ENCODE measurements at regions not wholly inside any gene's neighbourhood (a gene's known extent, or its start where the extent isn't known, plus 50 kb on each side); places are given as distances from the start of the nearest gene placed in this dataset.
"Not testable (repeated sequence)": the region's sequence is repeated elsewhere in the genome, so short reads cannot be mapped to it uniquely, and the experiment has no call there.

- H3K4me1 Mint-ChIP-seq: no peaks in the 10 kb centered on the region
- no CpG with 5 or more reads among the region's 4 CpGs for WGBS (ENCODE audit: insufficient coverage)
- peaks cover 3 to 15% (median 6%) of the 10 kb centered on the region in 7 donors for H3K9me3 Mint-ChIP-seq
- H3K36me3 Mint-ChIP-seq: no peaks in the 10 kb centered on the region
- no peak overlapping the region for H3K9ac ChIP-seq (ENCODE audit: insufficient read depth, low read length, poor library complexity, severe bottlenecking)
- no peak for TF ChIP-seq CTCF (IDR thresholded peaks at IDR 0.05)
- H3K36me3 ChIP-seq (replicated peaks in 1 of 2; ENCODE audit: control insufficient read depth in 1 of 2, insufficient read depth in 2 of 2, low read length in 2 of 2): no peaks in the 10 kb centered on the region
- DNase-seq: no peak
- no peak overlapping the region for H3K27ac ChIP-seq (ENCODE audit: low read depth in 1 of 2, low read length in 2 of 2)
- no peaks in the 10 kb centered on the region for H3K27me3 ChIP-seq (ENCODE audit: control insufficient read depth in 2 of 2, insufficient read depth in 2 of 2, low read length in 2 of 2)
- no peak overlapping the region for H3K4me2 ChIP-seq (replicated peaks; ENCODE audit: extremely low read depth, low read length, poor library complexity, severe bottlenecking)
- no peak overlapping the region for H3K4me3 ChIP-seq (replicated peaks in 1 of 3; ENCODE audit: low read depth in 2 of 3, low read length in 3 of 3)
- intact Hi-C loops (cut with micrococcal nuclease): no loop called here
- no peak overlapping the region for H2AFZ ChIP-seq (ENCODE audit: insufficient read depth, low read depth, low read length, poor library complexity, severe bottlenecking)
- no peak overlapping the region for H3K4me3 Mint-ChIP-seq
- H3K27me3 Mint-ChIP-seq (ENCODE audit: low read depth in 3 of 3): no peaks in the 10 kb centered on the region
- peaks cover 3 to 4% of the 10 kb centered on the region in 2 donors for H3K9me3 ChIP-seq (replicated peaks in 1 of 2; ENCODE audit: control insufficient read depth in 1 of 2, insufficient read depth in 1 of 2, low read length in 2 of 2)
- H3K27ac Mint-ChIP-seq: no peak overlapping the region
- no peaks in the 10 kb centered on the region for H3K79me2 ChIP-seq (ENCODE audit: insufficient read depth, low read length)
- no peaks in the 10 kb centered on the region for H4K20me1 ChIP-seq (ENCODE audit: insufficient read depth, low read length)
- H3K4me1 ChIP-seq (ENCODE audit: control insufficient read depth in 1 of 2, insufficient read depth in 2 of 2, low read length in 2 of 2): no peaks in the 10 kb centered on the region
These were observed 178.6 kb downstream of the TBX15 start for GRCh38 chr1:118809586-118809985.

- H3K9ac ChIP-seq (ENCODE audit: insufficient read depth, low read length, poor library complexity, severe bottlenecking); intact Hi-C loops (cut with micrococcal nuclease); H3K4me3 Mint-ChIP-seq; H3K4me3 ChIP-seq (replicated peaks in 1 of 3; ENCODE audit: low read depth in 2 of 3, low read length in 3 of 3); H3K9me3 Mint-ChIP-seq; H3K27ac Mint-ChIP-seq; H3K36me3 ChIP-seq (replicated peaks in 1 of 2; ENCODE audit: control insufficient read depth in 1 of 2, insufficient read depth in 2 of 2, low read length in 2 of 2); H4K20me1 ChIP-seq (ENCODE audit: insufficient read depth, low read length); H3K27me3 ChIP-seq (ENCODE audit: control insufficient read depth in 2 of 2, insufficient read depth in 2 of 2, low read length in 2 of 2); H3K9me3 ChIP-seq (replicated peaks in 1 of 2; ENCODE audit: control insufficient read depth in 1 of 2, insufficient read depth in 1 of 2, low read length in 2 of 2); H3K27me3 Mint-ChIP-seq (ENCODE audit: low read depth in 3 of 3); H3K79me2 ChIP-seq (ENCODE audit: insufficient read depth, low read length); H3K36me3 Mint-ChIP-seq; H3K4me1 Mint-ChIP-seq; H3K4me1 ChIP-seq (ENCODE audit: control insufficient read depth in 1 of 2, insufficient read depth in 2 of 2, low read length in 2 of 2); H2AFZ ChIP-seq (ENCODE audit: insufficient read depth, low read depth, low read length, poor library complexity, severe bottlenecking); H3K27ac ChIP-seq (ENCODE audit: low read depth in 1 of 2, low read length in 2 of 2); H3K4me2 ChIP-seq (replicated peaks; ENCODE audit: extremely low read depth, low read length, poor library complexity, severe bottlenecking); DNase-seq: not testable (repeated sequence)
- 85% methylated on average over 2 of the region's 5 CpGs for WGBS (ENCODE audit: insufficient coverage)
These were observed 185.0 kb downstream of the TBX15 start for GRCh38 chr1:118803128-118803527.
